NCI-H524 (cell line): ENCODE measurements at regions not wholly inside any gene's neighbourhood (a gene's known extent, or its start where the extent isn't known, plus 50 kb on each side); places are given as distances from the start of the nearest gene placed in this dataset.
"Not testable (repeated sequence)": the region's sequence is repeated elsewhere in the genome, so short reads cannot be mapped to it uniquely, and the experiment has no call there.

Experiments
- DNase-seq, 2 experiments: peaks; one replicate each; lab custom pipeline; 2025; lab: John Stamatoyannopoulos, UW

GRCh38 chr12:24668563-24668962 lies 280.3 kb downstream of the BCAT1 start:
- no peak for DNase-seq

- DNase-seq: no peak
Observed at GRCh38 chr12:24664161-24664880, 284.6 kb downstream of the BCAT1 start.

GRCh38 chr12:24661657-24662096 lies 287.2 kb downstream of the BCAT1 start:
- DNase-seq: no peak

- DNase-seq: no peak
Observed at GRCh38 chr12:24659016-24659415, 289.9 kb downstream of the BCAT1 start.

- DNase-seq: not testable (repeated sequence)
Observed at GRCh38 chr12:24654344-24654743, 294.6 kb downstream of the BCAT1 start.

GRCh38 chr12:24649634-24650033 lies 299.3 kb downstream of the BCAT1 start:
- DNase-seq: no peak

- DNase-seq: no peak
Observed at GRCh38 chr12:24649209-24649608, 299.7 kb downstream of the BCAT1 start.

- DNase-seq: no peak
Observed at GRCh38 chr12:24645254-24645653, 303.6 kb downstream of the BCAT1 start.

GRCh38 chr12:24643120-24644119 lies 305.5 kb downstream of the BCAT1 start:
- DNase-seq: no peak

GRCh38 chr12:24639641-24640040 lies 309.3 kb downstream of the BCAT1 start:
- DNase-seq: no peak

- no peak for DNase-seq
Observed at GRCh38 chr12:24632466-24632865, 316.4 kb downstream of the BCAT1 start.

- DNase-seq: no peak
Observed at GRCh38 chr12:24631676-24632426, 317.1 kb downstream of the BCAT1 start.

- no peak for DNase-seq
Observed at GRCh38 chr12:24630856-24631255, 318.0 kb downstream of the BCAT1 start.

GRCh38 chr12:24630446-24630845 lies 318.5 kb downstream of the BCAT1 start:
- no peak for DNase-seq

- DNase-seq: no peak
Observed at GRCh38 chr12:24625103-24625502, 323.8 kb downstream of the BCAT1 start.

GRCh38 chr12:24619954-24620353 lies 328.9 kb downstream of the BCAT1 start:
- DNase-seq: not testable (repeated sequence)

GRCh38 chr12:24617471-24617870 lies 331.4 kb downstream of the BCAT1 start:
- no peak for DNase-seq

- no peak for DNase-seq
Observed at GRCh38 chr12:24615967-24616411, 332.9 kb downstream of the BCAT1 start.

- no peak for DNase-seq
Observed at GRCh38 chr12:24608637-24609285, 340.1 kb downstream of the BCAT1 start.

GRCh38 chr12:24608108-24608507 lies 340.8 kb downstream of the BCAT1 start:
- DNase-seq: no peak

- no peak for DNase-seq
Observed at GRCh38 chr12:24605916-24606315, 343.0 kb downstream of the BCAT1 start.

GRCh38 chr12:24605466-24605865 lies 343.4 kb downstream of the BCAT1 start:
- no peak for DNase-seq
